K562 (cell line): ENCODE measurements at regions not wholly inside any gene's neighbourhood (a gene's known extent, or its start where the extent isn't known, plus 50 kb on each side); places are given as distances from the start of the nearest gene placed in this dataset.

Experiments used
- ATAC-seq: fragments of 200-7000 bp; cut with Tn5 transposase; 3 replicates; pipeline ENCODE4 v1.9.1; 2020; ENCODE audit warnings: moderate library complexity
- BruUV-seq: library from RNA; stranded (reverse); fragments of 400-500 nt; replicated peaks from 2 replicates; lab custom pipeline; 2021; lab: Mats Ljungman, UMichigan
- CTCF ChIA-PET: fragments of 300-600 bp; formaldehyde crosslinking; extraction: SDS; loops from one replicate; lab custom pipeline; 2021; ENCODE audit warnings: low intra/inter-chr PET ratio; lab: Yijun Ruan, JAX
- POLR2A ChIA-PET: fragments of 300-600, 350-650 bp; sonication (Branson Sonifier 250); formaldehyde crosslinking; extraction: SDS; loops from one replicate; lab custom pipeline; 2021; ENCODE audit warnings: antibody characterized with exemption, inconsistent platforms; lab: Yijun Ruan, JAX
- DNase-seq, 4 experiments: peaks; one replicate each; pipeline versions ENCODE4 v3.0.0 to v3.0.0-alpha.2; 2011 to 2018; ENCODE audit warnings: low spot score in 3 of 4, mixed read lengths in 3 of 4; ENCODE audit errors: extremely low read depth in 1 of 4
- FAIRE-seq: peaks from 2 replicates; lab custom pipeline; 2011; peaks lifted over from hg19 to GRCh38; lab: Jason Lieb, UNC
- H2AFZ ChIP-seq: 2 replicates; pipeline ENCODE4 v1.6.0; 2011; ENCODE audit warnings: low read depth, low read length, control low read depth, inconsistent platforms
- H3K27ac ChIP-seq: fragments of 200-600 bp; 3 replicates; pipeline ENCODE4 v1.8.0; 2011; ENCODE audit warnings: low read depth, mild to moderate bottlenecking, control low read depth, inconsistent platforms, low read length, moderate library complexity, mixed read lengths; ENCODE audit errors: extremely low read depth
- H3K27me3 ChIP-seq, 2 experiments: fragments of 300-600 bp in 1 of 2; 2 replicates in 1 of 2; 3 replicates in 1 of 2; pipeline versions ENCODE4 v1.6.0 to v1.8.0; 2011; ENCODE audit warnings: inconsistent platforms in 2 of 2, low read length in 2 of 2, mild to moderate bottlenecking in 1 of 2, mixed read lengths in 1 of 2, moderate library complexity in 1 of 2; ENCODE audit not compliant: control insufficient read depth in 2 of 2, insufficient read depth in 2 of 2
- H3K36me3 ChIP-seq: fragments of 300-600 bp; 3 replicates; pipeline ENCODE4 v1.8.0; 2011; ENCODE audit warnings: mild to moderate bottlenecking, low read length, inconsistent platforms; ENCODE audit not compliant: control insufficient read depth, insufficient read depth
- H3K4me1 ChIP-seq, 2 experiments: fragments of 200-600 bp in 1 of 2; replicated peaks in 1 of 2; 2 replicates in 1 of 2; 3 replicates in 1 of 2; pipeline versions ENCODE4 v1.5.1 to v1.8.0; 2011; ENCODE audit warnings: inconsistent platforms in 2 of 2, low read length in 2 of 2, mild to moderate bottlenecking in 1 of 2, mixed read lengths in 1 of 2, moderate library complexity in 1 of 2; ENCODE audit not compliant: control insufficient read depth in 2 of 2, insufficient read depth in 2 of 2
- H3K4me2 ChIP-seq: 2 replicates; pipeline ENCODE4 v1.6.1; 2011; ENCODE audit warnings: low read length, control low read depth, inconsistent platforms, mixed read lengths; ENCODE audit not compliant: insufficient read depth
- H3K4me3 ChIP-seq: fragments of 200-600 bp; sonication (generic), shearing (Covaris generic); 2 replicates; pipeline ENCODE4 v1.5.1; 2016; ENCODE audit warnings: control low read depth, inconsistent platforms
- H3K79me2 ChIP-seq: fragments of 200-600 bp; 3 replicates; pipeline ENCODE4 v1.8.0; 2011; ENCODE audit warnings: low read length, inconsistent platforms; ENCODE audit not compliant: control insufficient read depth, insufficient read depth
- H3K9ac ChIP-seq, 2 experiments: 2 replicates each; pipeline versions ENCODE4 v1.6.0 to v1.6.1; 2011; ENCODE audit warnings: low read depth in 2 of 2, low read length in 2 of 2, control low read depth in 1 of 2, inconsistent platforms in 1 of 2, mild to moderate bottlenecking in 1 of 2, mixed read lengths in 1 of 2; ENCODE audit not compliant: insufficient read depth in 1 of 2
- H3K9me1 ChIP-seq: one replicate; pipeline ENCODE4 v1.6.0; 2011; ENCODE audit warnings: inconsistent platforms, mild to moderate bottlenecking, low read length, moderate library complexity; ENCODE audit not compliant: control insufficient read depth, insufficient read depth
- H3K9me3 ChIP-seq: replicated peaks from 2 replicates; pipeline ENCODE4 v1.5.1; 2011; ENCODE audit warnings: low read depth, low read length, inconsistent platforms; ENCODE audit not compliant: control insufficient read depth, insufficient read depth
- H4K20me1 ChIP-seq: replicated peaks from 2 replicates; pipeline ENCODE4 v1.6.1; 2011; ENCODE audit warnings: low read length, inconsistent platforms, mixed read lengths; ENCODE audit not compliant: control insufficient read depth, insufficient read depth
- NR4A1 ChIP-seq, 2 experiments: fragments of 250-450 bp in 1 of 2; fragments of 450-650 bp in 1 of 2; sonication (Bioruptor Pico) in 1 of 2; IDR thresholded peaks; 2 replicates each; pipeline versions ENCODE4 v1.4.0 to v1.6.1; 2016 to 2020; ENCODE audit warnings: mild to moderate bottlenecking in 2 of 2, missing compliant biosample characterization in 1 of 2, missing genetic modification characterization in 1 of 2, moderate library complexity in 1 of 2
- POLR2AphosphoS5 ChIP-seq: IDR thresholded peaks from 2 replicates; pipeline ENCODE4 v1.6.1; 2011; ENCODE audit warnings: mild to moderate bottlenecking, low read depth, low read length, moderate library complexity; ENCODE audit not compliant: control insufficient read depth, insufficient read depth
- SMAD2 ChIP-seq: fragments of 150-350 bp; IDR thresholded peaks from 2 replicates; pipeline ENCODE4 v1.6.1; 2014; ENCODE audit warnings: low read depth, mild to moderate bottlenecking, low read length
- WGBS: fragments of 100-300 bp; shearing (Covaris generic); methylation state at CpG from one replicate; pipeline ENCODE4 v1.1.6; 2016; ENCODE audit warnings: low coverage, mixed read lengths; ENCODE audit not compliant: insufficient coverage; ENCODE audit errors: missing lambda C conversion rate; 5-methylcytosine and 5-hydroxymethylcytosine counted together
- in situ Hi-C: fragments of 300-500 bp; cut with MboI; formaldehyde crosslinking; loops from 4 replicates; pipeline ENCODE4 v1.15.0; 2018; ENCODE audit warnings: inconsistent platforms, mixed read lengths
- intact Hi-C: fragments of 100-400 bp; cut with micrococcal nuclease; formaldehyde crosslinking; loops from 2 replicates; pipeline ENCODE4 v1.14.2; 2022

DNA sequence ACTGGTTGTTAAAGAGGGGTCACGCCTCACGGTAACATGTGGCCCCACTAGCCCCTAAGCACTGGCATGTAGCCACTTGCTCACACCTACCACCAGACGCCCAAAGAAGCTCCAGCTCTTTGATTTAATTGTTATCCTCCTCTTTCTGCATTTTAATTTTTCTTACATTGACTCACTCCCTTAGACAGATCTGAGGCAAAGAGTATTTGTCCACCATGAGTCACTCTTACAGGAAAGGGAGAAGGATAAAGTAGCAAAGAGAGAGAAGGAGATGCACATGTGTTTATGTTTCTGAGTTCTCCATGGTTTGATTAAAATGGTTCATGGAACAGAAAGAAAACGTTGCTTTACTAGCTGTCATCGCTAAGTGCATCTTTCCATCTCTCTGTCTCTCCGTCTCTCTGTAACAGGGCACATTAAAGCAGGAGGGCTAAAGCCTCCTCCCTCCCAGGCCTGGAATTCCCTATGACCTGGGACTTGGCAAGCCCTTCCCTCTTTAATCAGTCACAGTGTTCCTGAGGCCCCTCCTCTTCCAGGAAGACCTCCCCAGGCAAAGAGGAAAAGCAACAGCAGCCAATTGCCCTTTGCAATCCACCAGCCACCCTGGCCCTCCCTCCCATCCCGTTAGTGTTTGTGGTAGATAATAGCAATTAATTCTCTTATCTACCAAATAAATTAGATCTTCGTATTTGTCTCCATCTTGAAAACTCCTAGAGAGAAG lies 112.8 kb upstream of the TSHZ2 start:
- in situ Hi-C loops = no loop called here
- ATAC-seq (no peak), FAIRE-seq (no peak)

DNA sequence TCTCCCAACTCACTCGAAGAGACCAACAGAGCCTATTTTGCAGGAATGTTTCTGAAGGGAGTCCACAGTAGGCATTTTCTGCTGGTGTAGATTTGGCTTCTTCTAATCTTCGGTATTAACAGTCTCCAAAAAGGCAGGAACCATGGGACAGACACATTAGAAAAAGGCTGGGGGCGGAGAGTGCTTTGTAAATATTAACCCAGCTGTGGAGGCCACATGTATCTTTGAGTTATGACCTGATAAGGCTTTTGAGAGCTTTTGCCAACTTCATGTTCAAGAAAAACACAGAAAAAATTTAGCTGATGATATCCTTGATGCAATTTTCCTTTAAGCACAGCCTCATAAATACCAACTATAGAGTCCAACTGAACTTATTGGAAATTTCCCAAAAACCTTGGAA lies 119.4 kb upstream of the TSHZ2 start:
- no peak for ATAC-seq
- CTCF ChIA-PET = no interaction called here
- no peaks in the 10 kb centered on the region for H3K9me1 ChIP-seq
- H3K9me3 ChIP-seq = no peaks in the 10 kb centered on the region
- no peaks in the 10 kb centered on the region for H3K4me1 ChIP-seq
- TF ChIP-seq SMAD2 = no peak
- TF ChIP-seq, all 486 proteins: peak for 0
- intact Hi-C loops = no loop called here
- DNase-seq (no peak), FAIRE-seq (no peak)
- Histone ChIP-seq H3K27ac (no peak overlapping the region), H3K4me2 (no peak overlapping the region), H4K20me1 (no peaks in the 10 kb centered on the region), H3K79me2 (no peaks in the 10 kb centered on the region), H3K9ac (no peak overlapping the region), H2AFZ (no peak overlapping the region), H3K36me3 (no peaks in the 10 kb centered on the region), H3K4me3 (no peak overlapping the region), H3K27me3 (no peaks in the 10 kb centered on the region)
- POLR2A ChIA-PET = no interaction called here
- BruUV-seq = no TSS peak
- 2% methylated on average over 3 of the region's 3 CpGs for WGBS
- in situ Hi-C loops = no loop called here

More for the DNA sequence above, 112.8 kb upstream of the TSHZ2 start:
- under 1% methylated on average over 8 of the region's 8 CpGs for WGBS
- no peaks in the 10 kb centered on the region for H3K36me3 ChIP-seq
- H3K9me1 ChIP-seq = no peaks in the 10 kb centered on the region
- no peak overlapping the region for H2AFZ ChIP-seq
- H3K79me2 ChIP-seq = no peaks in the 10 kb centered on the region
- no peak overlapping the region for H3K9ac ChIP-seq
- intact Hi-C loops = no loop called here
- TF ChIP-seq NR4A1 (CRISPR knock-in tag; IDR thresholded peaks at IDR 0.05) (no peak), NR4A1 (tag; IDR thresholded peaks at IDR 0.05) (no peak), POLR2AphosphoS5 (no peak)
- H4K20me1 ChIP-seq = no peaks in the 10 kb centered on the region
- no peaks in the 10 kb centered on the region for H3K27me3 ChIP-seq
- H3K9me3 ChIP-seq = no peaks in the 10 kb centered on the region
- no peak for DNase-seq
- ChIA-PET POLR2A (no interaction called here), CTCF (no interaction called here)
- H3K4me2 ChIP-seq = no peak overlapping the region
- H3K4me1 ChIP-seq = no peaks in the 10 kb centered on the region
- H3K4me3 ChIP-seq = no peak overlapping the region
- BruUV-seq = no TSS peak
- H3K27ac ChIP-seq = no peak overlapping the region
